Epithelial cell of prostate (primary cell): ENCODE measurements at regions not wholly inside any gene's neighbourhood (a gene's known extent, or its start where the extent isn't known, plus 50 kb on each side); places are given as distances from the start of the nearest gene placed in this dataset.

ENCODE experiments used
- DNase-seq: peaks from one replicate; pipeline ENCODE4 v3.0.0-alpha.2; 2011; ENCODE audit warnings: low read depth, low spot score
- H3K27ac ChIP-seq: fragments of 450-650 bp; 2 replicates; pipeline ENCODE4 v1.5.1; 2017; ENCODE audit warnings: mild to moderate bottlenecking

GRCh38 chr18:78679613-78680260 is 299.9 kb upstream of the SALL3 start:
- no peak overlapping the region for H3K27ac ChIP-seq
- DNase-seq, result no peak

GRCh38 chr18:78681396-78681795 is 298.2 kb upstream of the SALL3 start:
- H3K27ac ChIP-seq, result no peak overlapping the region
- DNase-seq, result no peak

GRCh38 chr18:78681934-78682333 is 297.7 kb upstream of the SALL3 start:
- DNase-seq, result no peak
- H3K27ac ChIP-seq, result no peak overlapping the region

- H3K27ac ChIP-seq, result no peak overlapping the region
- no peak for DNase-seq
Measured at GRCh38 chr18:78682716-78683115, 296.9 kb upstream of the SALL3 start.

- no peak overlapping the region for H3K27ac ChIP-seq
- DNase-seq, result no peak
Measured at GRCh38 chr18:78683191-78684010, 296.2 kb upstream of the SALL3 start.

GRCh38 chr18:78685250-78685979 is 294.2 kb upstream of the SALL3 start:
- no peak for DNase-seq
- H3K27ac ChIP-seq, result no peak overlapping the region

- H3K27ac ChIP-seq, result no peak overlapping the region
- no peak for DNase-seq
Measured at GRCh38 chr18:78685980-78686530, 293.6 kb upstream of the SALL3 start.

GRCh38 chr18:78686976-78687685 is 292.5 kb upstream of the SALL3 start:
- H3K27ac ChIP-seq, result no peak overlapping the region
- no peak for DNase-seq

GRCh38 chr18:78687736-78688135 is 291.9 kb upstream of the SALL3 start:
- DNase-seq, result no peak
- H3K27ac ChIP-seq, result no peak overlapping the region

GRCh38 chr18:78688249-78688648 is 291.4 kb upstream of the SALL3 start:
- DNase-seq, result no peak
- H3K27ac ChIP-seq, result no peak overlapping the region

GRCh38 chr18:78688916-78689315 is 290.7 kb upstream of the SALL3 start:
- no peak for DNase-seq

GRCh38 chr18:78689606-78690005 is 290.0 kb upstream of the SALL3 start:
- DNase-seq, result no peak
- no peak overlapping the region for H3K27ac ChIP-seq

More at GRCh38 chr18:78688916-78689315, 290.7 kb upstream of the SALL3 start:
- H3K27ac ChIP-seq, result no peak overlapping the region

GRCh38 chr18:78692105-78692504 is 287.5 kb upstream of the SALL3 start:
- H3K27ac ChIP-seq, result no peak overlapping the region
- no peak for DNase-seq

GRCh38 chr18:78693429-78693828 is 286.2 kb upstream of the SALL3 start:
- no peak overlapping the region for H3K27ac ChIP-seq
- DNase-seq, result no peak

GRCh38 chr18:78696698-78697435 is 282.8 kb upstream of the SALL3 start:
- no peak overlapping the region for H3K27ac ChIP-seq
- DNase-seq, result no peak

- H3K27ac ChIP-seq, result no peak overlapping the region
- DNase-seq, result no peak
Measured at GRCh38 chr18:78697446-78697845, 282.2 kb upstream of the SALL3 start.

- DNase-seq, result no peak
- no peak overlapping the region for H3K27ac ChIP-seq
Measured at GRCh38 chr18:78698914-78699313, 280.7 kb upstream of the SALL3 start.

- no peak for DNase-seq
- no peak overlapping the region for H3K27ac ChIP-seq
Measured at GRCh38 chr18:78699499-78699898, 280.1 kb upstream of the SALL3 start.

- H3K27ac ChIP-seq, result no peak overlapping the region
- DNase-seq, result no peak
Measured at GRCh38 chr18:78701771-78702396, 277.7 kb upstream of the SALL3 start.
